Nephron (organoid): ENCODE measurements at regions not wholly inside any gene's neighbourhood (a gene's known extent, or its start where the extent isn't known, plus 50 kb on each side); places are given as distances from the start of the nearest gene placed in this dataset.

Experiments used
- H3K27ac Mint-ChIP-seq, 3 experiments: 2 replicates each; pipeline ENCODE4 v1.8.0; 2020; ENCODE audit warnings: mixed read lengths in 3 of 3, mild to moderate bottlenecking in 2 of 3, moderate library complexity in 1 of 3
- H3K27me3 Mint-ChIP-seq: 2 replicates; pipeline ENCODE4 v1.8.0; 2021; ENCODE audit warnings: low read depth, mild to moderate bottlenecking, moderate library complexity, mixed read lengths
- H3K36me3 Mint-ChIP-seq: 2 replicates; pipeline ENCODE4 v1.8.0; 2020; ENCODE audit warnings: low read depth, mixed read lengths
- H3K4me1 Mint-ChIP-seq: 2 replicates; pipeline ENCODE4 v1.8.0; 2020; ENCODE audit warnings: mixed read lengths
- H3K4me3 Mint-ChIP-seq, 3 experiments: 2 replicates each; pipeline ENCODE4 v1.8.0; 2020; ENCODE audit warnings: mild to moderate bottlenecking in 3 of 3, mixed read lengths in 3 of 3, moderate library complexity in 2 of 3
- H3K9me3 Mint-ChIP-seq: 2 replicates; pipeline ENCODE4 v1.8.0; 2020; ENCODE audit warnings: mixed read lengths
- CTCF ChIP-seq, 3 experiments: fragments of 200-600 bp; sonication (generic); IDR thresholded peaks; one replicate each; pipeline ENCODE4 v1.5.0; 2021; ENCODE audit warnings: antibody characterized with exemption in 3 of 3; ENCODE audit not compliant: unreplicated experiment in 3 of 3

- H3K9me3 Mint-ChIP-seq = no peaks in the 10 kb centered on the region
- H3K4me3 Mint-ChIP-seq = no peak overlapping the region
- no peak for TF ChIP-seq CTCF (IDR thresholded peaks at IDR 0.05; ENCODE audit: unreplicated experiment in 3 of 3)
- H3K36me3 Mint-ChIP-seq = no peaks in the 10 kb centered on the region
- no peak overlapping the region for H3K27ac Mint-ChIP-seq
- peaks cover 19% of the 10 kb centered on the region for H3K27me3 Mint-ChIP-seq
- peaks cover 18% of the 10 kb centered on the region for H3K4me1 Mint-ChIP-seq
These were observed 138.3 kb upstream of the CDH13 start for GRCh38 chr16:82488460-82488859.

GRCh38 chr16:82481455-82481854 lies 145.3 kb upstream of the CDH13 start:
- Mint-ChIP-seq H3K27ac (no peak overlapping the region), H3K27me3 (peaks cover 19% of the 10 kb centered on the region), H3K9me3 (no peaks in the 10 kb centered on the region), H3K36me3 (no peaks in the 10 kb centered on the region), H3K4me1 (peaks cover 22% of the 10 kb centered on the region), H3K4me3 (no peak overlapping the region)
- TF ChIP-seq CTCF (IDR thresholded peaks at IDR 0.05; ENCODE audit: unreplicated experiment in 3 of 3) = no peak

- no peak for TF ChIP-seq CTCF (IDR thresholded peaks at IDR 0.05; ENCODE audit: unreplicated experiment in 3 of 3)
These were observed 150.0 kb upstream of the CDH13 start for GRCh38 chr16:82476786-82477185.

GRCh38 chr16:82470620-82471152 lies 156.1 kb upstream of the CDH13 start:
- no peak for TF ChIP-seq CTCF (IDR thresholded peaks at IDR 0.05; ENCODE audit: unreplicated experiment in 3 of 3)
- Mint-ChIP-seq H3K9me3 (peaks cover 15% of the 10 kb centered on the region), H3K4me1 (peaks cover 21% of the 10 kb centered on the region), H3K36me3 (no peaks in the 10 kb centered on the region), H3K4me3 (no peak overlapping the region), H3K27ac (no peak overlapping the region), H3K27me3 (peaks cover 55% of the 10 kb centered on the region)

More at GRCh38 chr16:82476786-82477185, 150.0 kb upstream of the CDH13 start:
- peaks cover 11% of the 10 kb centered on the region for H3K9me3 Mint-ChIP-seq
- peaks cover 7% of the 10 kb centered on the region for H3K4me1 Mint-ChIP-seq
- no peaks in the 10 kb centered on the region for H3K36me3 Mint-ChIP-seq
- H3K4me3 Mint-ChIP-seq = no peak overlapping the region
- no peak overlapping the region for H3K27ac Mint-ChIP-seq
- peaks cover 40% of the 10 kb centered on the region for H3K27me3 Mint-ChIP-seq

GRCh38 chr16:82470016-82470415 lies 156.8 kb upstream of the CDH13 start:
- no peak overlapping the region for H3K27ac Mint-ChIP-seq
- H3K36me3 Mint-ChIP-seq = no peaks in the 10 kb centered on the region
- peaks cover 15% of the 10 kb centered on the region for H3K9me3 Mint-ChIP-seq
- peaks cover 53% of the 10 kb centered on the region for H3K27me3 Mint-ChIP-seq
- no peak for TF ChIP-seq CTCF (IDR thresholded peaks at IDR 0.05; ENCODE audit: unreplicated experiment in 3 of 3)
- H3K4me3 Mint-ChIP-seq = no peak overlapping the region
- peaks cover 21% of the 10 kb centered on the region for H3K4me1 Mint-ChIP-seq

GRCh38 chr16:82464187-82464586 lies 162.6 kb upstream of the CDH13 start:
- H3K36me3 Mint-ChIP-seq = no peaks in the 10 kb centered on the region
- peaks cover 2% of the 10 kb centered on the region for H3K9me3 Mint-ChIP-seq
- H3K27me3 Mint-ChIP-seq = peaks cover 31% of the 10 kb centered on the region
- H3K4me3 Mint-ChIP-seq = no peak overlapping the region
- peaks cover 8% of the 10 kb centered on the region for H3K4me1 Mint-ChIP-seq
- no peak overlapping the region for H3K27ac Mint-ChIP-seq
- TF ChIP-seq CTCF (IDR thresholded peaks at IDR 0.05; ENCODE audit: unreplicated experiment in 3 of 3) = no peak
